HG03066 (cell line): ENCODE measurements at regions not wholly inside any gene's neighbourhood (a gene's known extent, or its start where the extent isn't known, plus 50 kb on each side); places are given as distances from the start of the nearest gene placed in this dataset.

Experiments used
- ATAC-seq: cut with Tn5 transposase; IDR thresholded peaks from one replicate; pipeline ENCODE4 v1.9.1; 2021; ENCODE audit warnings: low read depth; ENCODE audit not compliant: unreplicated experiment

- no peak for ATAC-seq
Measured at GRCh38 chr10:118181021-118181420, 134.3 kb upstream of the RAB11FIP2 start.

- ATAC-seq, result no peak
Measured at GRCh38 chr10:118175148-118175547, 128.4 kb upstream of the RAB11FIP2 start.

- ATAC-seq, result no peak
Measured at GRCh38 chr10:118173296-118173695, 126.6 kb upstream of the RAB11FIP2 start.

GRCh38 chr10:118171861-118172260 lies 125.1 kb upstream of the RAB11FIP2 start:
- ATAC-seq, result no peak

GRCh38 chr10:118167056-118167700 lies 120.4 kb upstream of the RAB11FIP2 start:
- no peak for ATAC-seq

- ATAC-seq, result no peak
Measured at GRCh38 chr10:118163217-118163616, 116.5 kb upstream of the RAB11FIP2 start.

GRCh38 chr10:118161461-118162246 lies 114.9 kb upstream of the RAB11FIP2 start:
- no peak for ATAC-seq

- no peak for ATAC-seq
Measured at GRCh38 chr10:118153287-118153686, 106.5 kb upstream of the RAB11FIP2 start.

GRCh38 chr10:118151461-118151860 lies 104.7 kb upstream of the RAB11FIP2 start:
- no peak for ATAC-seq

GRCh38 chr10:118148247-118148646 lies 101.5 kb upstream of the RAB11FIP2 start:
- ATAC-seq, result no peak

- ATAC-seq, result no peak
Measured at GRCh38 chr10:118145256-118145655, 98.5 kb upstream of the RAB11FIP2 start.

GRCh38 chr10:118141471-118141870 lies 94.7 kb upstream of the RAB11FIP2 start:
- ATAC-seq, result no peak

GRCh38 chr10:118139321-118139720 lies 92.6 kb upstream of the RAB11FIP2 start:
- no peak for ATAC-seq

- no peak for ATAC-seq
Measured at GRCh38 chr10:118128675-118129074, 81.9 kb upstream of the RAB11FIP2 start.

- no peak for ATAC-seq
Measured at GRCh38 chr10:118118716-118119115, 72.0 kb upstream of the RAB11FIP2 start.

GRCh38 chr10:118116715-118117449 lies 70.1 kb upstream of the RAB11FIP2 start:
- no peak for ATAC-seq

GRCh38 chr10:118116362-118116714 lies 69.6 kb upstream of the RAB11FIP2 start:
- no peak for ATAC-seq

- no peak for ATAC-seq
Measured at GRCh38 chr10:118115701-118116100, 69.0 kb upstream of the RAB11FIP2 start.

GRCh38 chr10:118114992-118115391 lies 68.3 kb upstream of the RAB11FIP2 start:
- ATAC-seq, result no peak

GRCh38 chr10:118112543-118113125 lies 65.9 kb upstream of the RAB11FIP2 start:
- no peak for ATAC-seq

GRCh38 chr10:118110750-118111149 lies 64.0 kb upstream of the RAB11FIP2 start:
- ATAC-seq, result no peak
